GM12875 (cell line): ENCODE measurements at regions not wholly inside any gene's neighbourhood (a gene's known extent, or its start where the extent isn't known, plus 50 kb on each side); places are given as distances from the start of the nearest gene placed in this dataset.

Experiments used
- H3K4me3 ChIP-seq: one replicate; pipeline ENCODE4 v1.5.1; 2011; ENCODE audit warnings: low read depth, low read length, control low read depth
- TF ChIP-seq, protein P1 (sequence below): IDR thresholded peaks from 2 replicates; pipeline ENCODE4 v1.5.1; 2011; ENCODE audit warnings: low read depth, mild to moderate bottlenecking, control low read depth, inconsistent platforms, low read length, moderate library complexity, borderline replicate concordance; ENCODE audit not compliant: insufficient read depth

- TF ChIP-seq, protein P1, sequence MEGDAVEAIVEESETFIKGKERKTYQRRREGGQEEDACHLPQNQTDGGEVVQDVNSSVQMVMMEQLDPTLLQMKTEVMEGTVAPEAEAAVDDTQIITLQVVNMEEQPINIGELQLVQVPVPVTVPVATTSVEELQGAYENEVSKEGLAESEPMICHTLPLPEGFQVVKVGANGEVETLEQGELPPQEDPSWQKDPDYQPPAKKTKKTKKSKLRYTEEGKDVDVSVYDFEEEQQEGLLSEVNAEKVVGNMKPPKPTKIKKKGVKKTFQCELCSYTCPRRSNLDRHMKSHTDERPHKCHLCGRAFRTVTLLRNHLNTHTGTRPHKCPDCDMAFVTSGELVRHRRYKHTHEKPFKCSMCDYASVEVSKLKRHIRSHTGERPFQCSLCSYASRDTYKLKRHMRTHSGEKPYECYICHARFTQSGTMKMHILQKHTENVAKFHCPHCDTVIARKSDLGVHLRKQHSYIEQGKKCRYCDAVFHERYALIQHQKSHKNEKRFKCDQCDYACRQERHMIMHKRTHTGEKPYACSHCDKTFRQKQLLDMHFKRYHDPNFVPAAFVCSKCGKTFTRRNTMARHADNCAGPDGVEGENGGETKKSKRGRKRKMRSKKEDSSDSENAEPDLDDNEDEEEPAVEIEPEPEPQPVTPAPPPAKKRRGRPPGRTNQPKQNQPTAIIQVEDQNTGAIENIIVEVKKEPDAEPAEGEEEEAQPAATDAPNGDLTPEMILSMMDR: no peak
- no peak overlapping the region for H3K4me3 ChIP-seq
These were observed 226.2 kb downstream of the ICE1 start for GRCh38 chr5:5648694-5649093.

- no peak overlapping the region for H3K4me3 ChIP-seq
- TF ChIP-seq, protein P1: no peak
These were observed 223.4 kb downstream of the ICE1 start for GRCh38 chr5:5645891-5646290.

GRCh38 chr5:5645198-5645597, 222.7 kb downstream of the ICE1 start:
- TF ChIP-seq, protein P1: no peak
- H3K4me3 ChIP-seq: no peak overlapping the region

DNA sequence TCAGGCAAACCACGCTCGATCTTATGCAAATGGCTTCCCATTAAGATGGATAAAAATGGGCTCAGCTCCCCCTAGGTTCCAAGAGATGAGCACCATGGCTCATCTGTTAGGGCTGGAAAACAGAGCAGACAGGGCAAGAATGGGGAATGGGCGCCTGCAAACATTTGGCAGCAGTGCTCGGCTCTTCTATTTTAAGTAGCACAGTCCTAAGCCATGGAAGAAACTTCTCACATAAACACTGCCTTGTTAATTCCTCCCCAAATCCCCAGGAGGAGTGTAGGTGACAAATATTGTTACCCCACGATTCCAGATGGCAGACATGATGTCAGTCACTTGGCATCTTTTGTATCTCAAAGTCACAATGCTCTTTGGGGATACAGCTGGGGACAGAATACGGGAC, 221.8 kb downstream of the ICE1 start:
- TF ChIP-seq, protein P1: no peak
- no peak overlapping the region for H3K4me3 ChIP-seq

DNA sequence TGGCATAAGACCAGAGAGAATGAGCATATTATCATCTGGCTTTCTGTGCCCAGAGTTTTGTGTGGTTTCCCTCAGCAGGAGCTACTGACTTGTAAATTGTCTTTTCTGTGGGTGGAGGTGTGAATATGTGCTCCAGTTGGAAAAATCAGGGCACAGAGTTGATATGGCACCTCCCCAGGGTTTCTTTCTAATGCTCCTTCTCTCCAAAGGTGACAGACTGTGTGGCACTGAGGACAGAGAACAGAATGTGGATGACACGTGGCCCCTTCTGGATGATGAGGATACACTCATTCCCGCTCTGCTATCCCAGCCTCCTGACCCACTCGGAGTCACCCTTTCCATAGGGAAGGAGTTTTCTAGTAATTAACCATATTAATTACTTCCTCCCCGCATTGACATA, 221.0 kb downstream of the ICE1 start:
- H3K4me3 ChIP-seq: no peak overlapping the region
- TF ChIP-seq, protein P1: no peak

DNA sequence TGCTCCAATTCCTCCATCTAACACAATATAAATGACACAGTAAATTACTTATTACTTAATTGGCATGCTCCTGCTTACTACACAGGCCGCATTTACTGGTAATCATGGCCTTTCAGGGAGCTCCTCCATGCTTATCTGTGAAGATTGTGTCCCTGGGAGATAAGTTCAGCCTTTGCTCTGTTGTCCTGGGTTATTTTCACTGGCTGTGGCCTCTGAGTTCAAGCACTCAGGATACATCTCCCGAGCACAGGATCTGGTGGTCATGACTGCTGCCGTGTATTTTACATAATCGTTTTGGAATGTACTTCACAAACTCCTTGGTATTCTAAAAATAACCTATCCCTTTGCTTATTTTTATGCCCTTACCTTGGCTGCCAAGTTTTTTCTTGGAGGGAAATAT, 215.7 kb downstream of the ICE1 start:
- H3K4me3 ChIP-seq: no peak overlapping the region
- TF ChIP-seq, protein P1: no peak

DNA sequence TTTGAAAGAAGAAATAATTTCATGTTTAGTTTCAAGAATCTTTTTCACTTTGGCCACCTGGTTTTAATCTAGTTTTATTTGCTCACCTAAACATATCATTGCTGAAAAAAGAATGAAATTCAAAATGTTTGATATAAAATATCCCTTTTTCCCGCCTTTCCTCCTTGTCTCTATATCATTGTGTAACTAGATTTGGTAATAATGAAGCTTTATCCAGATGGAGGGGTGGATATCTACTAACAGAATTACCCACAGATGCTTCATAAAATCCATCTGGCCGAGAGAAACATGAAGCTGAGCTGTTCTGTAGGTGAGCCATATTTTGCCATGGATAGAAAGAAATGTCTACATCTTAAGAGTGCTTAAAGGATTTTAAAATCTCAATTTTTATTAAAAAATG, 214.7 kb downstream of the ICE1 start:
- H3K4me3 ChIP-seq: no peak overlapping the region
- TF ChIP-seq, protein P1: no peak
